Omental fat pad (tissue), 3 donors: ENCODE measurements at regions not wholly inside any gene's neighbourhood (a gene's known extent, or its start where the extent isn't known, plus 50 kb on each side); places are given as distances from the start of the nearest gene placed in this dataset.
"Not testable (repeated sequence)": the region's sequence is repeated elsewhere in the genome, so short reads cannot be mapped to it uniquely, and the experiment has no call there.

Experiments used
- ATAC-seq: fragments of 150-250 bp; one replicate; pipeline ENCODE4 v1.9.1; 2016; ENCODE audit warnings: mild to moderate bottlenecking, moderate library complexity; ENCODE audit not compliant: low FRiP score
- DNase-seq: peaks from one replicate; pipeline ENCODE4 v3.0.0-alpha.2; 2019; ENCODE audit warnings: low spot score
- TF ChIP-seq, protein P1 (sequence below), 3 donors: fragments of 450-650 bp; IDR thresholded peaks; one replicate each; pipeline ENCODE4 v1.5.1; 2016 to 2017; ENCODE audit warnings: antibody characterized with exemption in 3 of 3, mild to moderate bottlenecking in 3 of 3, moderate library complexity in 2 of 3

DNA sequence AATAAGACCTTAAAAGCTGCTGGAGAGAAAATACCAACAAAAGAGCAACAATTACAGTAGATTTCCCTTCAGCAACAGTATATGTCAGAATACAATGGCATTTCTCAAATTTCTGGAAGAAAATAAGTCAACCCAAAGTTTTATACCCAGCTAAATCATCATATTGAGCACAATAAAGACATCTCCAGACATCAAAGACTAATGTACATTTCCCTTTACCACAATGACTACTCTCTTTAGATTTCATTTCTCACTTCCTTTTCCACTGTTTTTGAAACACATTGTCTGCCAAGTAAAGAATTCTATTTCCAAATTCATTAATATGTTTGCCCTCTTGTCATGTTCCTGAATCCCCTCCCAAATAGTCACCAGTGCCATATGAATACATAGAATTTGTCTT lies 111.4 kb downstream of the POU4F1 start:
- DNase-seq (no peak), ATAC-seq (no peak)
- TF ChIP-seq, protein P1, sequence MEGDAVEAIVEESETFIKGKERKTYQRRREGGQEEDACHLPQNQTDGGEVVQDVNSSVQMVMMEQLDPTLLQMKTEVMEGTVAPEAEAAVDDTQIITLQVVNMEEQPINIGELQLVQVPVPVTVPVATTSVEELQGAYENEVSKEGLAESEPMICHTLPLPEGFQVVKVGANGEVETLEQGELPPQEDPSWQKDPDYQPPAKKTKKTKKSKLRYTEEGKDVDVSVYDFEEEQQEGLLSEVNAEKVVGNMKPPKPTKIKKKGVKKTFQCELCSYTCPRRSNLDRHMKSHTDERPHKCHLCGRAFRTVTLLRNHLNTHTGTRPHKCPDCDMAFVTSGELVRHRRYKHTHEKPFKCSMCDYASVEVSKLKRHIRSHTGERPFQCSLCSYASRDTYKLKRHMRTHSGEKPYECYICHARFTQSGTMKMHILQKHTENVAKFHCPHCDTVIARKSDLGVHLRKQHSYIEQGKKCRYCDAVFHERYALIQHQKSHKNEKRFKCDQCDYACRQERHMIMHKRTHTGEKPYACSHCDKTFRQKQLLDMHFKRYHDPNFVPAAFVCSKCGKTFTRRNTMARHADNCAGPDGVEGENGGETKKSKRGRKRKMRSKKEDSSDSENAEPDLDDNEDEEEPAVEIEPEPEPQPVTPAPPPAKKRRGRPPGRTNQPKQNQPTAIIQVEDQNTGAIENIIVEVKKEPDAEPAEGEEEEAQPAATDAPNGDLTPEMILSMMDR (IDR thresholded peaks at IDR 0.05), result no peak

DNA sequence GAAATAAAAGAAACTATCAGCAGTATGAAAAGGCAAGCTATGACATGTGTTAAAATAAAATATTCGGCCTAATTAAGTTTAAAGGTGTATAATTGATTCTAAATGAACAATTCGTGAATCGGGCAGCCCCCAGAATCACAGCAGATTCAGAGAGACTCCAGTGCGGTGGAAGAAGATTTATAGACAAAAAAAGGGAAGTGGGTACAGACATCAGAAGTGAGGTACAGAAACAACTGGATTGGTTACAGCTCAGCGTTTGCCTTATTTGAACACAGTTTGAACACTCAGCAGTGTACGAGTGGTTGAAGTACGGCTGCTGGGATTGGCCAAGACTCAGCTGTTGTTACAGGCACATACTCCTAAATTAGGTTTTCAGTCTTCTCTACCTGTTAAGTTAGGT lies 113.1 kb downstream of the POU4F1 start:
- not testable (repeated sequence) for DNase-seq, ATAC-seq

DNA sequence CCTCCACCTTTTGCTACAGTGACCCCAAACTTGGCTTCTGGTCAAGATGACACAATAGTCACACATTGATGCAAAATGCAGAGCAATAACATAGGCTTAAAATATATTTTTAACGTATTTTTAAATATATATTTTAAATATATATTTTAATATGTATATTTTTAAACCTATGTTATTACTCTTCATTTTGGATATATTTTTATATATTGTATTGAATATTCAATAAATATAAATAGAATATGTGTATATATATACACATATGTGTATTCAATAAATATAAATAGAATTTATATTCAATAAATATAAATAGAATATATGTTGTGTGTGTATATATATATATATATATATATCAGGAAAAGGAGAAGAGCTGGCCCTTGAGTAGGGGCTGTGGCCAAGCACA lies 115.6 kb downstream of the POU4F1 start:
- TF ChIP-seq, protein P1 (IDR thresholded peaks at IDR 0.05), result no peak
- DNase-seq, result no peak
- no peak for ATAC-seq

DNA sequence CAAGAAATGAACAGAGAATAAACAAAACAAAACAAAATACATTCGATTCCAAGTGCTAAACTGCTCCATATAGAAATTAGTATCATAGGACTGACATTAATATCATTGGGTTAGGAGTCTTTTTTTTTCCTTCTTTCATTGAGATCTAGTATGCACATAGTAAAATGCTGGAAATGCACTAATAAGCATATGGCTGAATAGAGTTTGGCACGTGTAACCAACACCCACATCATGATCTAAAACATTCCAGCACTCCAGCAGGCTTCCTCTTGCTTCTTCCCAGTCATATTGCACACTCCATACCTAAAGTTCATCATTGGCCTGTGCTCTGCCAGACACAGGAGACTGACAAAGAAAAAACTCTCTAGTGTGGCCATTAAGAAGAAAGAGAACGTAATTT lies 117.5 kb downstream of the POU4F1 start:
- no peak for ATAC-seq
- TF ChIP-seq, protein P1 (IDR thresholded peaks at IDR 0.05), result no peak
- DNase-seq, result no peak

DNA sequence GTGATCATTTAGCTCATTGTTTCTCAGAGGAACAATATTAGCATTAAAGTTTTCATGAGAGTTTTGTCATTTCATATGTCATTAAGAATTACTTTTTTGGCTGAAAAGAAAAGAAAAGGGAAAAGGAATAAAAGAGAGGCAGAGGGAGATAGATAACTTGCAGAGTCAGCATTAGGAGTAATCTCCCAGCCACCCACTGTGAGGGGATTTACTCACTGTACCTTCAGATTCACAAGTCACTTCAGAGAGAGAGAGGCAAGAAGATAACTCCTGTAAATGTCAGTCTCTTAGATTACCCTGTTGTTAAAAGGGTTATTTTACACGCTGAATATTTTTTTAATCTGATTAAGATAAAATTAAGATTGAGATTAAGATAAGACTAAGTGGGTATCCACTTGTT lies 125.2 kb downstream of the POU4F1 start:
- TF ChIP-seq, protein P1 (IDR thresholded peaks at IDR 0.05), result no peak
- DNase-seq (no peak), ATAC-seq (no peak)

DNA sequence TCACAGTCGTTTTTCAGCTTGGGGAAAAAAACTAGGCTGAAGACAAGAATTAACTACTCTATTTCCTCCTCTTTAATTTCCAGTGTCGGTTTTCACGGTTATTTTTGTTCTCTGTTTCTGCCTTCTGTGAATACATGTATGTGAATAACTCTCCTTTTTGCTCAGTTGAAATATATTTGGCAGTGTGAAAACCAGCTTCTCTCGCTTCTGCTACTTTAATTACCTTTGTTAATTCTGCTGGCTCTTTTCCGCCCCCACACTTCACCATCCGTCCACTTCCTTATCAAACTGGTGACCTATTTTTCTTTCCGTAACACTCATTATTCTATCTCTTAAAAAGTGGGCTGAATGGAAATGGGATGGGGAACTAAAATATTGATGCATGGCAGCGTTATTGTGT lies 126.4 kb downstream of the POU4F1 start:
- DNase-seq (no peak), ATAC-seq (no peak)
- TF ChIP-seq, protein P1 (IDR thresholded peaks at IDR 0.05), result no peak

DNA sequence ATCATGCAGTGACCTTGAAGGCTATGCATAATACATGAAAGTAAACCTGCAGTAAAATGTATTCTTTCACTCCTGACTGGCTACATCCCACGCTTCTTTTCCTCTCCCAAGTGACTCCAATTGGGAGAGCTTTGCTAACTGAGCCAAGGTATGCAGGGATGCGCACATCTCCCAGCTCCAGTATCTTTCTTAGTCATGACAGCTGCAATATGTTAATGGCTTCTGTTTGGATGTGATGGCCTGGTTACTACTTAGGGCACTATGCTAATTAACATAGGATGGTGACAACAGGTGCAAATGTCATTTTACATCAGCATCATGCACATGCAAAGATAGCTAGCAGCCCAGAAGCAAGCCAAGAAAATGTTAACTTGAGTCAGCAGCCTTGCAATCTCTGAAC lies 134.7 kb downstream of the POU4F1 start:
- ATAC-seq, result no peak
- no peak for DNase-seq
- TF ChIP-seq, protein P1 (IDR thresholded peaks at IDR 0.05), result no peak

DNA sequence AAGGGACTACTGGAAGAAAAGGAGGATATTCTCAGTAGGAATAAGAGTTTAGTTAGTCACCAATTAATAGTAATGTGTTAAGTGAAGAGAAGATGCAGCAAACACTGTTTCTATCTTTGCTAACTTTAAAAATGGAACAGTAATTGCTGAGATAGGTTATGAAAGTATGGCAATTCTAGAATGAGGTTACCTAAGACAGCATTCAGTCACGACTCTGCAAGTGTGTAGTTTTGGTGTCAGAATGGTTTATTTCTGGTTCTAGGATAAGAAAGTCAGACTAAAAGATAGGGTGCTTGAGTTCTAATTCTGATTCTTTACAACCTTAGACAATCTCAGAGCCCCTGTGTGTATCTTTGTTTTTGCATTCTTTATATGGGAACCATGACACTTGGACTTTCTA lies 138.1 kb downstream of the POU4F1 start:
- ATAC-seq, result no peak
- TF ChIP-seq, protein P1 (IDR thresholded peaks at IDR 0.05), result no peak
- DNase-seq, result no peak
